GM12891 (cell line): ENCODE measurements at regions not wholly inside any gene's neighbourhood (a gene's known extent, or its start where the extent isn't known, plus 50 kb on each side); places are given as distances from the start of the nearest gene placed in this dataset.

Experiments used
- POU2F2 ChIP-seq: IDR thresholded peaks from 2 replicates; pipeline ENCODE4 v1.6.1; 2011; ENCODE audit warnings: low read depth, mild to moderate bottlenecking, control low read depth, low read length, moderate library complexity
- SPI1 ChIP-seq: IDR thresholded peaks from 2 replicates; pipeline ENCODE4 v1.6.1; 2011; ENCODE audit warnings: low read depth, low read length, control low read depth
- TAF1 ChIP-seq: IDR thresholded peaks from 2 replicates; pipeline ENCODE4 v1.6.1; 2011; ENCODE audit warnings: low read depth, low read length, control low read depth

DNA sequence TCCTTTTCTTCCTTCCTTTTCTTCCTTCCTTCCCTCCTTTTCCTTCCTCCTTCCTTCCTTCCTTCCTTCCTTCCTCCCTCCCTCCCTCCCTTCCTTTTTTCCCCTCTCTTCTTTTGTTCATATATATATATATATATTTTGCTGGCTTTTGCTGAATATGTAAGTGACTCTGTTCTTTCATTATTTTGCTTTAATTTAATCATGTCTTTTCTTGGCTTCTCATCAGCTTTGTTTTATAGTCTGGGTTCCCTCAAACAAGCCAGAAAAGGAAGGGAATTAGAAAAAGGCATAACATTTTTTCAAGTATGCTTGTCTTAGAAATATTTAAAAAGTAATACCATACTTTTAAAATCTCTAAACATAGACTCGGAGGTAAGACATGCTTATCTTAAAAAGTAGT, 219.9 kb upstream of the ATXN7L3B start:
- TF ChIP-seq POU2F2: no peak
- no peak for TF ChIP-seq TAF1
- TF ChIP-seq SPI1: no peak
